Colonic mucosa (tissue), 4 donors: ENCODE measurements at regions not wholly inside any gene's neighbourhood (a gene's known extent, or its start where the extent isn't known, plus 50 kb on each side); places are given as distances from the start of the nearest gene placed in this dataset.

Source experiments
- DNase-seq: peaks from one replicate; pipeline ENCODE4 v3.0.0-alpha.2; 2020
- H3K27ac ChIP-seq: fragments of 200-600 bp; one replicate; pipeline ENCODE4 v1.8.0; 2021
- H3K27me3 ChIP-seq: fragments of 200-600 bp; one replicate; pipeline ENCODE4 v1.8.0; 2021
- H3K36me3 ChIP-seq: fragments of 200-600 bp; one replicate; pipeline ENCODE4 v1.8.0; 2021
- H3K4me1 ChIP-seq: fragments of 200-600 bp; one replicate; pipeline ENCODE4 v1.8.0; 2021; ENCODE audit warnings: mild to moderate bottlenecking
- H3K4me3 ChIP-seq: fragments of 200-600 bp; one replicate; pipeline ENCODE4 v1.8.0; 2021
- H3K9ac ChIP-seq, 2 donors: one replicate each; pipeline ENCODE4 v1.7.0; 2013; ENCODE audit warnings: control low read depth in 2 of 2, low read depth in 2 of 2, low read length in 2 of 2
- H3K9me3 ChIP-seq: fragments of 200-600 bp; one replicate; pipeline ENCODE4 v1.8.0; 2021
- intact Hi-C: fragments of 100-400 bp; cut with DNase I; formaldehyde crosslinking; loops from one replicate; pipeline ENCODE4 v1.14.1; 2022
- TF ChIP-seq, protein P1 (sequence below): fragments of 200-600 bp; IDR thresholded peaks from one replicate; pipeline ENCODE4 v1.8.0; 2022; ENCODE audit warnings: antibody characterized with exemption, mild to moderate bottlenecking
- donor health status: healthy.
- donor health status: DM: no; HTN: no; CAD: no.
- donor health status: DM: no; HTN: no; CAD: no.

DNA sequence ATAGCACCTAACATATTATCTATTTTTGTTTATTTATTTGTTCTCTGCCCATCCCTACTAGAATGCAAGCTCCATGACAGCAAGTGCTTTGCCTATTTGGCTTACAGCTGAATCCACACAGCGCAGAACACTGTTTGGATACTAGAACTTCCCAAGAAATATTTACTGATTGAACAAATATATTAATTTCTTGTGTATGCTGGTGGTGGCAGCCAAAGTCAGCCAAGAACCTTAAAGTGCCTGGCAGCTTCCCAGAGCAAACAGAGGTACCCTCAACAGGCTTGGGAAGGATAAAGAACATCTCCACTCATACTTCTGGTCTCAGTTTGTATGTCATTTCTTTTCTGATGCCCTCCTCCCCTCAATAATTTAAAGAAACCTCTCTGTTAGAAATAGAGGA is 111.8 kb upstream of the SLC25A36 start:
- Histone ChIP-seq H3K27me3 (no peaks in the 10 kb centered on the region), H3K36me3 (no peaks in the 10 kb centered on the region), H3K9ac (no peak overlapping the region), H3K4me3 (no peak overlapping the region), H3K4me1 (no peaks in the 10 kb centered on the region), H3K27ac (no peak overlapping the region), H3K9me3 (no peaks in the 10 kb centered on the region)
- no peak for DNase-seq
- intact Hi-C loops = no loop called here
- TF ChIP-seq, protein P1, sequence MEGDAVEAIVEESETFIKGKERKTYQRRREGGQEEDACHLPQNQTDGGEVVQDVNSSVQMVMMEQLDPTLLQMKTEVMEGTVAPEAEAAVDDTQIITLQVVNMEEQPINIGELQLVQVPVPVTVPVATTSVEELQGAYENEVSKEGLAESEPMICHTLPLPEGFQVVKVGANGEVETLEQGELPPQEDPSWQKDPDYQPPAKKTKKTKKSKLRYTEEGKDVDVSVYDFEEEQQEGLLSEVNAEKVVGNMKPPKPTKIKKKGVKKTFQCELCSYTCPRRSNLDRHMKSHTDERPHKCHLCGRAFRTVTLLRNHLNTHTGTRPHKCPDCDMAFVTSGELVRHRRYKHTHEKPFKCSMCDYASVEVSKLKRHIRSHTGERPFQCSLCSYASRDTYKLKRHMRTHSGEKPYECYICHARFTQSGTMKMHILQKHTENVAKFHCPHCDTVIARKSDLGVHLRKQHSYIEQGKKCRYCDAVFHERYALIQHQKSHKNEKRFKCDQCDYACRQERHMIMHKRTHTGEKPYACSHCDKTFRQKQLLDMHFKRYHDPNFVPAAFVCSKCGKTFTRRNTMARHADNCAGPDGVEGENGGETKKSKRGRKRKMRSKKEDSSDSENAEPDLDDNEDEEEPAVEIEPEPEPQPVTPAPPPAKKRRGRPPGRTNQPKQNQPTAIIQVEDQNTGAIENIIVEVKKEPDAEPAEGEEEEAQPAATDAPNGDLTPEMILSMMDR = no peak

DNA sequence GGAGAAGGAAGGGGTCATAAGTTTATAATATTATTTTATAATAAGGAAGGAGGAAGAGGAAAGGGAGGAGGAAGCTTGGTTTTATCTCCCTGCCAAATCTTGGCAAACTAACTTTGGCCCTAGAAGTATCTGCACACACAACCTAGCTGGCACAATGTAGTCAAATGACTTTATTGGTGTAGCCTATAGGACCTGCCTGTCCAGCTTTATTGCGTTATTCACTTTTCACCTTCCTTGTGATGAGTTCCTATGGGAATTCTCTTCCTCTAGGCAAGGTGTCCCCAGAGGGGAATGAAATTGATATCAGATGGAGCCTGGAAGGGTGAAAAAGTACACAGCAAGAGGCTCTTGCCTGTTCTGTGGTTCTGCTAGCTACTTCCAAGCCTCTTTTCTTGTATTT is 111.2 kb upstream of the SLC25A36 start:
- no peaks in the 10 kb centered on the region for H3K36me3 ChIP-seq
- H3K4me3 ChIP-seq = no peak overlapping the region
- intact Hi-C loops = no loop called here
- H3K9me3 ChIP-seq = no peaks in the 10 kb centered on the region
- TF ChIP-seq, protein P1 = no peak
- H3K27ac ChIP-seq = no peak overlapping the region
- no peaks in the 10 kb centered on the region for H3K27me3 ChIP-seq
- H3K9ac ChIP-seq = no peak overlapping the region
- no peaks in the 10 kb centered on the region for H3K4me1 ChIP-seq
- DNase-seq = no peak

DNA sequence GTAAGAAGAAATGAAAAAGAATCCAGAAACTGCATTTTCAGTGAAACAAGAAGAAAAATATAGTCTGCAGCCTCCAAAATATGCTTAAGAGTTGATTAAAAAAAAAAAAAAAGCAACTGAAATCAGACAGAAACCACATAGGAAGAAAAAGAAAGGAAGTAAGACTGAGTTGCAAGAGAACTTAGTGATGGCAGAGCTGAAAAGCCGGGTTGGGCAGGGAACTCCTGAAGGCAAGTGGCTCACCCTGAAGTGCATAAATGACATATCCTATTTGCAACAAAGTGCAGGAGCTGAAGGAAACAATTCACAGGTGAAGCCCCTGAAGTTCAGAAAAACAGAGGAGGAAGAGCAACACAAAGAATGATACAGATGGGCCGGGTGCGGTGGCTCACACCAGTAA is 108.8 kb upstream of the SLC25A36 start:
- no peak for DNase-seq
- H3K9me3 ChIP-seq = no peaks in the 10 kb centered on the region
- no peak overlapping the region for H3K9ac ChIP-seq
- TF ChIP-seq, protein P1 = no peak
- no peak overlapping the region for H3K4me3 ChIP-seq
- no peaks in the 10 kb centered on the region for H3K36me3 ChIP-seq
- H3K27me3 ChIP-seq = no peaks in the 10 kb centered on the region
- no peak overlapping the region for H3K27ac ChIP-seq
- intact Hi-C loops = no loop called here
- no peaks in the 10 kb centered on the region for H3K4me1 ChIP-seq

DNA sequence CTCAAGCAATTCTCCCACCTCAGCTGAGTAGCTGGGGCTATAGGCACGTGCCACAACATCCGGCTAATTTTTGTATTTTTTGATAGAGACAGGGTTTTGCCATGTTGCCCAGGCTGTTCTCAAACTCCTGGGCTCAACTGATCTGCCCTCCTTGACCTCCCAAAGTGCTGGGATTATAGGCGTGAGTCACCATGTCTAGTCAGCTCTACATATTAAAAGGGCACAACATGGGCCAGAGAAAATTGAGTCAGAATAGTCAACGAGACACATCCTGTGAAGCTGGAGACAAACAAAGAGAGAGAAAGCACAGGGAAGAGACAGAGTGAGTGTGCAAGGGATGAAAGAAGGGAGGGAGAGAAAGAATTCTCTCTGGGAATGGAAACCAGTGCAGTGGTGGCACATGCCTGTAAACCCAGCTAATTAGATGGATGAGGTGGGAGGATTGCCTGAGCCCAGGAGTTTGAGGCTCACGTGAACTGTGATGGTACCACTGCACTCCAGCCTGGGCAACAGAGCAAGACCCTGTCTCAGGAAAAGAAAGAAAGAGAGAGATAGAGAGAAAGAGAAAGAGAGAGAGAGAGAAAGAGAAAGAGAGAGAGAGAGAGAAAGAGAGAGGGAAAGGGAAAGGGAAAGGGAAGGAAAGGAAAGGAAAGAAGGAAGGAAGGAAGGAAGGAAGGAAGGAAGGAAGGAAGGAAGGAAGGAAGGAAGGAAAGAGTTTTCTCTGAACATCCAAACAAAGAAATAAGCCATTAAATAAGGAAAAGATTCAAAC is 107.2 kb upstream of the SLC25A36 start:
- intact Hi-C loops = no loop called here
- no peaks in the 10 kb centered on the region for H3K36me3 ChIP-seq
- H3K9me3 ChIP-seq = no peaks in the 10 kb centered on the region
- no peaks in the 10 kb centered on the region for H3K4me1 ChIP-seq
- H3K27ac ChIP-seq = no peak overlapping the region
- no peak for DNase-seq
- TF ChIP-seq, protein P1 = no peak
- H3K27me3 ChIP-seq = no peaks in the 10 kb centered on the region
- no peak overlapping the region for H3K9ac ChIP-seq
- H3K4me3 ChIP-seq = no peak overlapping the region

DNA sequence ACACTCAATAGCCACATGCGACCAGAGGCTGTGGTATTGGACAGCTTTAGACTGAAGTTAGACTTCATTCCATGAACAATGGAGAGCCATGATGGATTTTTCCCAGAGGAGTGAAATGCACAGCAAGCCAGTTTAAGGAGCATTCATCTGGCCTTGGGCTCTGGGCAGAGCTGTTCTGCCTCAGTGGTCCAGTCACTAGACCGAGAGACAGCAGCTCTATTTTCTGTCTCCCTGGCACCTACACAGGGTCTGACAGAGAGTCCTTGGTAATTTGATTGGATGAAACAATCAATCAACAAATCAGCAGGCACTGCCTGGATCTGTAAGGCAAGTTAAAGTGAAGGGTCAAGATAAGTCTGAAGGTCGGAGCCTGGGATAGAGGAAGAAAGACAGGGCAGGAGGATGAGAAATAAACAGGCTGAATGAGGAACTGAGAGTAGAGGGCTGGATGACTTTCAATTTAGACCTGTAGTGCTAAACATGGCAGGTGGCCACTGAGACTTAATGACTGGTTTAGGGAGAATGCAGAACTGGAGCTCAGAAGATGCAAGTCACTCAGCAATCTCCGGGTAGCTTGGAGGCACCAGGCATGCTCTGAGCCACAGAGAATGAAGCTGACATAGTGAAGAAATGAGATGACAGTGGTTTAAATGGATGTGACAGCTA is 98.5 kb upstream of the SLC25A36 start:
- H3K36me3 ChIP-seq = no peaks in the 10 kb centered on the region
- H3K4me3 ChIP-seq = no peak overlapping the region
- intact Hi-C loops = no loop called here
- H3K4me1 ChIP-seq = no peaks in the 10 kb centered on the region
- H3K9ac ChIP-seq = no peak overlapping the region
- DNase-seq = no peak
- no peak overlapping the region for H3K27ac ChIP-seq
- H3K27me3 ChIP-seq = no peaks in the 10 kb centered on the region
- no peaks in the 10 kb centered on the region for H3K9me3 ChIP-seq
- TF ChIP-seq, protein P1 = no peak
